PC-3 (cell line): ENCODE measurements at regions not wholly inside any gene's neighbourhood (a gene's known extent, or its start where the extent isn't known, plus 50 kb on each side); places are given as distances from the start of the nearest gene placed in this dataset.

ENCODE experiments used
- ATAC-seq: fragments of 200-7000 bp; cut with Tn5 transposase; 2 replicates; pipeline ENCODE4 v1.9.1; 2020; ENCODE audit warnings: mild to moderate bottlenecking, moderate library complexity
- BruUV-seq: library from RNA; stranded (reverse); fragments of 400-500 nt; replicated peaks from 2 replicates; lab custom pipeline; 2021; lab: Mats Ljungman, UMichigan
- CTCF ChIA-PET: fragments of 300-600 bp; sonication (Branson Sonifier 250); formaldehyde crosslinking; loops from one replicate; lab custom pipeline; 2022; ENCODE audit warnings: antibody characterized with exemption; lab: Charles Lee
- POLR2A ChIA-PET: fragments of 300-600 bp; sonication (Branson Sonifier 250); formaldehyde crosslinking; loops from one replicate; lab custom pipeline; 2022; ENCODE audit warnings: antibody characterized with exemption; ENCODE audit not compliant: unreplicated experiment; lab: Charles Lee
- DNase-seq: peaks from one replicate; pipeline ENCODE4 v3.0.0-alpha.2; 2015
- H2AFZ ChIP-seq: fragments of 300-600 bp; sonication (generic); 2 replicates; pipeline ENCODE4 v1.6.0; 2016; ENCODE audit warnings: antibody characterized with exemption, low read length
- H3F3A ChIP-seq: fragments of 300-600 bp; sonication (generic); one replicate; pipeline ENCODE4 v1.6.0; 2017; ENCODE audit warnings: antibody characterized with exemption, low read length, control low read depth, mild to moderate bottlenecking; ENCODE audit not compliant: unreplicated experiment
- H3K27ac ChIP-seq: fragments of 300-600 bp; sonication (generic); 2 replicates; pipeline ENCODE4 v1.5.1; 2016; ENCODE audit warnings: mild to moderate bottlenecking, low read length
- H3K27me3 ChIP-seq: fragments of 300-600 bp; sonication (generic); 2 replicates; pipeline ENCODE4 v1.6.1; 2016; ENCODE audit warnings: low read length, mixed read lengths
- H3K36me3 ChIP-seq: fragments of 300-600 bp; sonication (generic); 2 replicates; pipeline ENCODE4 v1.6.1; 2016; ENCODE audit warnings: low read depth, mixed run types, low read length, mixed read lengths
- H3K4me1 ChIP-seq: fragments of 300-600 bp; sonication (generic); 2 replicates; pipeline ENCODE4 v1.5.1; 2016; ENCODE audit warnings: low read length; ENCODE audit not compliant: insufficient read depth
- H3K4me2 ChIP-seq: fragments of 300-600 bp; sonication (generic); 2 replicates; pipeline ENCODE4 v1.6.0; 2016; ENCODE audit warnings: low read length
- H3K4me3 ChIP-seq: fragments of 300-600 bp; sonication (generic); 2 replicates; pipeline ENCODE4 v1.5.1; 2016; ENCODE audit warnings: mild to moderate bottlenecking, low read length, mixed read lengths
- H3K79me2 ChIP-seq: fragments of 300-600 bp; sonication (generic); 2 replicates; pipeline ENCODE4 v1.6.1; 2017; ENCODE audit warnings: low read length, mixed read lengths
- H3K9ac ChIP-seq: fragments of 300-600 bp; sonication (generic); 2 replicates; pipeline ENCODE4 v1.6.0; 2016; ENCODE audit warnings: mild to moderate bottlenecking, low read length
- H3K9me2 ChIP-seq: fragments of 300-600 bp; sonication (generic); replicated peaks from 2 replicates; pipeline ENCODE4 v1.6.1; 2016; ENCODE audit warnings: mixed run types, low read length, mixed read lengths
- H3K9me3 ChIP-seq: fragments of 300-600 bp; sonication (generic); 2 replicates; pipeline ENCODE4 v1.6.1; 2016; ENCODE audit warnings: low read length, mixed read lengths
- H4K20me1 ChIP-seq: fragments of 300-600 bp; sonication (generic); 2 replicates; pipeline ENCODE4 v1.6.1; 2016; ENCODE audit warnings: low read length, mixed read lengths
- CTCF ChIP-seq: fragments of 300-600 bp; sonication (generic); conservative IDR thresholded peaks from 2 replicates; pipeline ENCODE4 v1.5.1; 2017; ENCODE audit warnings: antibody characterized with exemption, low read depth, mild to moderate bottlenecking, low read length
- EZH2 ChIP-seq: fragments of 300-600 bp; sonication (generic); IDR thresholded peaks from one replicate; pipeline ENCODE4 v1.6.1; 2017; ENCODE audit warnings: antibody characterized with exemption, mild to moderate bottlenecking, low read length; ENCODE audit not compliant: unreplicated experiment
- EZH2phosphoT487 ChIP-seq: fragments of 300-600 bp; sonication (generic); IDR thresholded peaks from 2 replicates; pipeline ENCODE4 v1.6.1; 2018; ENCODE audit warnings: mild to moderate bottlenecking, antibody characterized with exemption, low read length, borderline replicate concordance
- intact Hi-C: fragments of 100-400 bp; cut with micrococcal nuclease; formaldehyde crosslinking; loops from 2 replicates; pipeline ENCODE4 v1.9.0; 2023

- intact Hi-C loops: no loop called here
- no peak overlapping the region for H3K9ac ChIP-seq
- H3K4me2 ChIP-seq: no peak overlapping the region
- no peak for TF ChIP-seq EZH2phosphoT487
- TF ChIP-seq CTCF: no peak
- no peak for TF ChIP-seq EZH2
- H4K20me1 ChIP-seq: no peaks in the 10 kb centered on the region
- ATAC-seq: no peak
- H3K4me3 ChIP-seq: no peak overlapping the region
- CTCF ChIA-PET: no interaction called here
- H2AFZ ChIP-seq: no peak overlapping the region; the same call in 1 of the 2 replicates
- BruUV-seq: no TSS peak
- no peaks in the 10 kb centered on the region for H3K36me3 ChIP-seq
- no peak for DNase-seq
- no peaks in the 10 kb centered on the region for H3F3A ChIP-seq
- H3K9me2 ChIP-seq: no peaks in the 10 kb centered on the region
- no peaks in the 10 kb centered on the region for H3K4me1 ChIP-seq
- POLR2A ChIA-PET: no interaction called here
- no peak overlapping the region for H3K27ac ChIP-seq
- H3K27me3 ChIP-seq: no peaks in the 10 kb centered on the region
- H3K79me2 ChIP-seq: no peaks in the 10 kb centered on the region
- H3K9me3 ChIP-seq: no peaks in the 10 kb centered on the region
These were observed 580.8 kb upstream of the ALCAM start for GRCh38 chr3:104785947-104786346.

GRCh38 chr3:104787306-104787705, 579.4 kb upstream of the ALCAM start:
- H3K4me3 ChIP-seq: no peak overlapping the region
- H2AFZ ChIP-seq: no peak overlapping the region
- H3K27ac ChIP-seq: no peak overlapping the region
- no peak for TF ChIP-seq EZH2
- TF ChIP-seq CTCF: no peak
- no peak for TF ChIP-seq EZH2phosphoT487
- H3F3A ChIP-seq: no peaks in the 10 kb centered on the region
- intact Hi-C loops: no loop called here
- H3K9me3 ChIP-seq: no peaks in the 10 kb centered on the region
- H3K4me1 ChIP-seq: no peaks in the 10 kb centered on the region
- no peak for ATAC-seq
- H3K4me2 ChIP-seq: no peak overlapping the region
- no peak overlapping the region for H3K9ac ChIP-seq
- no peaks in the 10 kb centered on the region for H3K9me2 ChIP-seq
- ChIA-PET CTCF (no interaction called here), POLR2A (no interaction called here)
- DNase-seq: no peak
- no TSS peak for BruUV-seq
- no peaks in the 10 kb centered on the region for H4K20me1 ChIP-seq
- no peaks in the 10 kb centered on the region for H3K79me2 ChIP-seq
- no peaks in the 10 kb centered on the region for H3K36me3 ChIP-seq
- H3K27me3 ChIP-seq: no peaks in the 10 kb centered on the region

GRCh38 chr3:104788807-104789206, 577.9 kb upstream of the ALCAM start:
- Histone ChIP-seq H4K20me1 (no peaks in the 10 kb centered on the region), H3K79me2 (no peaks in the 10 kb centered on the region), H3K4me1 (no peaks in the 10 kb centered on the region), H3K27me3 (no peaks in the 10 kb centered on the region), H2AFZ (no peak overlapping the region), H3F3A (no peaks in the 10 kb centered on the region), H3K9me2 (no peaks in the 10 kb centered on the region), H3K9me3 (no peaks in the 10 kb centered on the region), H3K36me3 (no peaks in the 10 kb centered on the region), H3K4me3 (no peak overlapping the region), H3K4me2 (no peak overlapping the region), H3K9ac (no peak overlapping the region), H3K27ac (no peak overlapping the region)
- intact Hi-C loops: no loop called here
- BruUV-seq: no TSS peak
- POLR2A ChIA-PET: no interaction called here
- ATAC-seq (no peak), DNase-seq (no peak)
- CTCF ChIA-PET: no interaction called here
- TF ChIP-seq EZH2: no peak
- no peak for TF ChIP-seq CTCF
- no peak for TF ChIP-seq EZH2phosphoT487
